ENCODE measurements at regions not wholly inside any gene's neighbourhood (a gene's known extent, or its start where the extent isn't known, plus 50 kb on each side); places are given as distances from the start of the nearest gene placed in this dataset.

DNA sequence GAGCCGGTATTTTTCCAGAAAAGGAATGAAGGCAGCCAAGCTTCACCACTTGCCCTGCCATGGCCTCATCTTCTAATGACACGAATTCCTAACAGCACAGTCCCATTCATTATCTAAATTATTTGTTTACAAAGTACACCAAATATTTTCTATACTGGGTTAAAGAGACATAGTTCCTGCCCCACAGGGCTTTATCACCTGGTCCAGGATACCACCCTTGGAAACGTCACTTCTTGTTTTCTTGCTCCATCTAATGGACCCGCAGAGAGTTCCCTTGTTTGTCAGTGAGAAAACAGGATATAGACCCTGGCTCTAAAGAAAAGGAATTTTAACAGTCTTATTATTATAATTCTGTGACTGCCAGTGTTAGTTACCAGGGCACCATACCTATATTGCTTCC, 1165.4 kb downstream of the GATA3 start:
- in situ Hi-C loops (cut with MboI; ENCODE audit: low sequenced_read_pairs), result no loop called here

More for the DNA sequence above, 1165.4 kb downstream of the GATA3 start:
- Histone ChIP-seq H3K4ac (ENCODE audit: low read depth, low read length) (no peak overlapping the region), H3K4me1 (ENCODE audit: control insufficient read depth, insufficient read depth, low read length) (no peaks in the 10 kb centered on the region), H3K56ac (ENCODE audit: extremely low read depth, insufficient read depth, low read length) (no peak overlapping the region), H2BK5ac (ENCODE audit: low read depth, low read length, poor library complexity, severe bottlenecking) (no peak overlapping the region), H2BK20ac (ENCODE audit: low read depth, low read length) (no peak overlapping the region), H2AK5ac (ENCODE audit: low read depth, low read length) (no peak overlapping the region), H3K79me1 (ENCODE audit: low read depth in 1 of 2, low read length in 2 of 2) (no peaks in the 10 kb centered on the region), H3K9me3 (ENCODE audit: control insufficient read depth, insufficient read depth, low read length) (no peaks in the 10 kb centered on the region), H4K91ac (ENCODE audit: insufficient read depth, low read depth, low read length) (no peak overlapping the region), H3K27me3 (ENCODE audit: control insufficient read depth, insufficient read depth, low read length) (no peaks in the 10 kb centered on the region), H4K5ac (ENCODE audit: low read depth, low read length) (no peak overlapping the region), H3K9ac (ENCODE audit: low read depth, low read length) (no peak overlapping the region), H4K20me1 (ENCODE audit: insufficient read depth, low read length) (no peaks in the 10 kb centered on the region), H3K9me1 (ENCODE audit: insufficient read depth, low read length) (no peaks in the 10 kb centered on the region), H3K23ac (ENCODE audit: low read depth, low read length) (no peak overlapping the region), H2AK9ac (replicated peaks; ENCODE audit: low read depth, low read length, poor library complexity) (no peak overlapping the region), H3K18ac (ENCODE audit: low read depth, low read length) (no peak overlapping the region), H3K4me2 (ENCODE audit: low read depth, low read length) (no peak overlapping the region), H4K8ac (ENCODE audit: low read depth in 2 of 2, low read length in 2 of 2) (no peak overlapping the region), H2BK15ac (ENCODE audit: low read depth, low read length) (no peak overlapping the region), H3K27ac (ENCODE audit: insufficient read depth, low read length) (no peak overlapping the region), H3K4me3 (ENCODE audit: insufficient read depth, low read depth, low read length) (no peak overlapping the region), H2AFZ (replicated peaks; ENCODE audit: low read length, poor library complexity) (no peak overlapping the region), H3K14ac (replicated peaks; ENCODE audit: low read depth, low read length) (no peak overlapping the region), H2BK120ac (ENCODE audit: low read depth, low read length) (no peak overlapping the region), H3K36me3 (ENCODE audit: control insufficient read depth, insufficient read depth, low read length) (no peaks in the 10 kb centered on the region)
- WGBS, 2 experiments (ENCODE audit: extremely low coverage in 2 of 2, insufficient read length in 1 of 2), result 86% methylated on average over 1 of the region's 4 CpGs; no CpG with 5 or more reads in 1 of the 2 experiments
- CTCF ChIA-PET, result no interaction called here
- BruUV-seq (replicated peaks), result no TSS peak
- intact Hi-C loops (cut with micrococcal nuclease), result no loop called here
- dilution Hi-C loops (cut with HindIII; ENCODE audit: low sequenced_read_pairs, unreplicated experiment), result no loop called here
- TF ChIP-seq, protein P1, sequence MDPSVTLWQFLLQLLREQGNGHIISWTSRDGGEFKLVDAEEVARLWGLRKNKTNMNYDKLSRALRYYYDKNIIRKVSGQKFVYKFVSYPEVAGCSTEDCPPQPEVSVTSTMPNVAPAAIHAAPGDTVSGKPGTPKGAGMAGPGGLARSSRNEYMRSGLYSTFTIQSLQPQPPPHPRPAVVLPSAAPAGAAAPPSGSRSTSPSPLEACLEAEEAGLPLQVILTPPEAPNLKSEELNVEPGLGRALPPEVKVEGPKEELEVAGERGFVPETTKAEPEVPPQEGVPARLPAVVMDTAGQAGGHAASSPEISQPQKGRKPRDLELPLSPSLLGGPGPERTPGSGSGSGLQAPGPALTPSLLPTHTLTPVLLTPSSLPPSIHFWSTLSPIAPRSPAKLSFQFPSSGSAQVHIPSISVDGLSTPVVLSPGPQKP (IDR thresholded peaks at IDR 0.05; ENCODE audit: borderline replicate concordance, low read depth, low read length), result no peak
- no peak for TF ChIP-seq RFX5 (IDR thresholded peaks at IDR 0.05; ENCODE audit: low read depth, low read length)
- TF ChIP-seq, protein P2, sequence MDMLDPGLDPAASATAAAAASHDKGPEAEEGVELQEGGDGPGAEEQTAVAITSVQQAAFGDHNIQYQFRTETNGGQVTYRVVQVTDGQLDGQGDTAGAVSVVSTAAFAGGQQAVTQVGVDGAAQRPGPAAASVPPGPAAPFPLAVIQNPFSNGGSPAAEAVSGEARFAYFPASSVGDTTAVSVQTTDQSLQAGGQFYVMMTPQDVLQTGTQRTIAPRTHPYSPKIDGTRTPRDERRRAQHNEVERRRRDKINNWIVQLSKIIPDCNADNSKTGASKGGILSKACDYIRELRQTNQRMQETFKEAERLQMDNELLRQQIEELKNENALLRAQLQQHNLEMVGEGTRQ (IDR thresholded peaks at IDR 0.05; ENCODE audit: low read depth, low read length), result no peak
- no peak for TF ChIP-seq CEBPB (IDR thresholded peaks at IDR 0.05; ENCODE audit: low read depth, low read length)
- no peak for TF ChIP-seq POLR2A (IDR thresholded peaks at IDR 0.05; ENCODE audit: low read depth, low read length)
- TF ChIP-seq NFE2L2 (IDR thresholded peaks at IDR 0.05; ENCODE audit: low read depth, low read length), result no peak
- no peak for TF ChIP-seq MAFK (IDR thresholded peaks at IDR 0.05; ENCODE audit: low read depth, low read length)
- TF ChIP-seq, protein P3, sequence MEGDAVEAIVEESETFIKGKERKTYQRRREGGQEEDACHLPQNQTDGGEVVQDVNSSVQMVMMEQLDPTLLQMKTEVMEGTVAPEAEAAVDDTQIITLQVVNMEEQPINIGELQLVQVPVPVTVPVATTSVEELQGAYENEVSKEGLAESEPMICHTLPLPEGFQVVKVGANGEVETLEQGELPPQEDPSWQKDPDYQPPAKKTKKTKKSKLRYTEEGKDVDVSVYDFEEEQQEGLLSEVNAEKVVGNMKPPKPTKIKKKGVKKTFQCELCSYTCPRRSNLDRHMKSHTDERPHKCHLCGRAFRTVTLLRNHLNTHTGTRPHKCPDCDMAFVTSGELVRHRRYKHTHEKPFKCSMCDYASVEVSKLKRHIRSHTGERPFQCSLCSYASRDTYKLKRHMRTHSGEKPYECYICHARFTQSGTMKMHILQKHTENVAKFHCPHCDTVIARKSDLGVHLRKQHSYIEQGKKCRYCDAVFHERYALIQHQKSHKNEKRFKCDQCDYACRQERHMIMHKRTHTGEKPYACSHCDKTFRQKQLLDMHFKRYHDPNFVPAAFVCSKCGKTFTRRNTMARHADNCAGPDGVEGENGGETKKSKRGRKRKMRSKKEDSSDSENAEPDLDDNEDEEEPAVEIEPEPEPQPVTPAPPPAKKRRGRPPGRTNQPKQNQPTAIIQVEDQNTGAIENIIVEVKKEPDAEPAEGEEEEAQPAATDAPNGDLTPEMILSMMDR (conservative IDR thresholded peaks at IDR 0.05; ENCODE audit: low read depth, low read length), result no peak
- ATAC-seq (ENCODE audit: low read depth) (no peak), DNase-seq (no peak)
- POLR2A ChIA-PET (ENCODE audit: unreplicated experiment), result no interaction called here

All from IMR-90 (cell line).